Liver (tissue), 8 donors: ENCODE measurements at regions not wholly inside any gene's neighbourhood (a gene's known extent, or its start where the extent isn't known, plus 50 kb on each side); places are given as distances from the start of the nearest gene placed in this dataset.

Experiments used
- DNase-seq: peaks from one replicate; pipeline ENCODE4 v3.0.0-alpha.2; 2017; ENCODE audit warnings: low spot score
- H3K27ac ChIP-seq, 2 donors: one replicate each; pipeline ENCODE4 v1.7.0; 2013; ENCODE audit warnings: inconsistent platforms in 2 of 2, low read length in 2 of 2, control low read depth in 1 of 2, low read depth in 1 of 2, mild to moderate bottlenecking in 1 of 2
- H3K27me3 ChIP-seq, 4 donors: one replicate each; pipeline versions ENCODE4 v1.6.1 to v1.7.0; 2013; ENCODE audit warnings: low read length in 3 of 4, inconsistent platforms in 1 of 4, mild to moderate bottlenecking in 1 of 4, moderate library complexity in 1 of 4; ENCODE audit not compliant: control insufficient read depth in 4 of 4, insufficient read depth in 4 of 4
- H3K36me3 ChIP-seq, 4 donors: one replicate each; pipeline versions ENCODE4 v1.6.1 to v1.7.0; 2013; ENCODE audit warnings: low read length in 3 of 4, mild to moderate bottlenecking in 3 of 4, low read depth in 1 of 4, moderate library complexity in 1 of 4; ENCODE audit not compliant: control insufficient read depth in 4 of 4, insufficient read depth in 3 of 4
- H3K4me1 ChIP-seq, 4 donors: one replicate each; pipeline versions ENCODE4 v1.6.1 to v1.7.0; 2013; ENCODE audit warnings: low read length in 3 of 4, mild to moderate bottlenecking in 3 of 4, moderate library complexity in 1 of 4; ENCODE audit not compliant: control insufficient read depth in 4 of 4, insufficient read depth in 4 of 4
- H3K4me3 ChIP-seq, 3 donors: one replicate each; pipeline versions ENCODE4 v1.6.1 to v1.7.0; 2013; ENCODE audit warnings: low read length in 3 of 3, control low read depth in 1 of 3, low read depth in 1 of 3, mild to moderate bottlenecking in 1 of 3
- H3K9ac ChIP-seq, 2 donors: one replicate each; pipeline ENCODE4 v1.7.0; 2013; ENCODE audit warnings: low read length in 2 of 2, mild to moderate bottlenecking in 2 of 2, moderate library complexity in 2 of 2, control low read depth in 1 of 2, low read depth in 1 of 2
- H3K9me3 ChIP-seq, 4 donors: one replicate each; pipeline versions ENCODE4 v1.6.1 to v1.7.0; 2013; ENCODE audit warnings: low read length in 3 of 4; ENCODE audit not compliant: control insufficient read depth in 4 of 4
- ATF3 ChIP-seq: IDR thresholded peaks from 2 replicates; pipeline ENCODE4 v1.6.1; 2016; ENCODE audit warnings: antibody characterized with exemption
- CTCF ChIP-seq: fragments of 150-350 bp; IDR thresholded peaks from 2 replicates; pipeline ENCODE4 v1.5.1; 2017; ENCODE audit warnings: improper control_type of control experiment, low read depth, low read length; ENCODE audit not compliant: missing input control
- EGR1 ChIP-seq, 2 donors: IDR thresholded peaks; 2 replicates each; pipeline ENCODE4 v1.6.1; 2016 to 2018; ENCODE audit warnings: antibody characterized with exemption in 2 of 2, low read depth in 2 of 2
- FOXA1 ChIP-seq: IDR thresholded peaks from 2 replicates; pipeline ENCODE4 v1.6.1; 2016; ENCODE audit warnings: antibody characterized with exemption
- FOXA2 ChIP-seq: IDR thresholded peaks from 2 replicates; pipeline ENCODE4 v1.6.1; 2016; ENCODE audit warnings: antibody characterized with exemption
- HNF4A ChIP-seq, 2 donors: conservative IDR thresholded peaks; 2 replicates each; pipeline ENCODE4 v1.6.1; 2016; ENCODE audit warnings: antibody characterized with exemption in 2 of 2, mild to moderate bottlenecking in 2 of 2
- HNF4G ChIP-seq: IDR thresholded peaks from 2 replicates; pipeline ENCODE4 v1.6.1; 2016; ENCODE audit warnings: antibody characterized with exemption
- JUND ChIP-seq, 2 donors: IDR thresholded peaks; 2 replicates each; pipeline ENCODE4 v1.6.1; 2016; ENCODE audit warnings: antibody characterized with exemption in 2 of 2
- NR2F2 ChIP-seq: IDR thresholded peaks from 2 replicates; pipeline ENCODE4 v1.6.1; 2016; ENCODE audit warnings: antibody characterized with exemption
- REST ChIP-seq: IDR thresholded peaks from 2 replicates; pipeline ENCODE4 v1.6.1; 2016; ENCODE audit warnings: antibody characterized with exemption, mild to moderate bottlenecking
- SP1 ChIP-seq: IDR thresholded peaks from 2 replicates; pipeline ENCODE4 v1.6.1; 2018; ENCODE audit warnings: antibody characterized with exemption, mild to moderate bottlenecking
- TAF1 ChIP-seq: conservative IDR thresholded peaks from 2 replicates; pipeline ENCODE4 v1.6.1; 2016; ENCODE audit warnings: antibody characterized with exemption, mild to moderate bottlenecking
- YY1 ChIP-seq: IDR thresholded peaks from 2 replicates; pipeline ENCODE4 v1.6.1; 2016; ENCODE audit warnings: antibody characterized with exemption, mild to moderate bottlenecking
- ZBTB33 ChIP-seq: IDR thresholded peaks from 2 replicates; pipeline ENCODE4 v1.6.1; 2016; ENCODE audit warnings: antibody characterized with exemption
- WGBS: extraction: QIAGEN DNeasy Blood & Tissue Kit; methylation state at CpG from one replicate; pipeline ENCODE4 v1.1.7; 2013; 5-methylcytosine and 5-hydroxymethylcytosine counted together
- donor health status: healthy.
- donor health status: healthy.
- donor health status: healthy.
- donor health status: healthy.
- donor health status: healthy.

GRCh38 chr5:40292006-40292405 is 387.7 kb upstream of the PTGER4 start (continued):
- no peak for TF ChIP-seq REST
- TF ChIP-seq FOXA2, result no peak
- TF ChIP-seq YY1, result no peak
- TF ChIP-seq SP1, result no peak

GRCh38 chr5:40291338-40291737 is 388.4 kb upstream of the PTGER4 start:
- H3K27me3 ChIP-seq, result no peaks in the 10 kb centered on the region
- 77% methylated on average over 2 of the region's 2 CpGs for WGBS
- no peak overlapping the region for H3K9ac ChIP-seq
- no peak overlapping the region for H3K27ac ChIP-seq
- no peaks in the 10 kb centered on the region for H3K4me1 ChIP-seq
- DNase-seq, result no peak
- no peaks in the 10 kb centered on the region for H3K9me3 ChIP-seq
- TF ChIP-seq JUND (IDR thresholded peaks at IDR 0.05), result no peak
- no peak for TF ChIP-seq HNF4A (conservative IDR thresholded peaks at IDR 0.05)
- TF ChIP-seq FOXA1, result no peak
- no peak for TF ChIP-seq SP1
- no peak for TF ChIP-seq FOXA2
- TF ChIP-seq TAF1, result no peak
- no peak for TF ChIP-seq ZBTB33
- TF ChIP-seq HNF4G, result no peak
- TF ChIP-seq CTCF, result no peak
- no peak for TF ChIP-seq ATF3
- no peak overlapping the region for H3K4me3 ChIP-seq
- H3K36me3 ChIP-seq, result no peaks in the 10 kb centered on the region

GRCh38 chr5:40288800-40289485 is 390.8 kb upstream of the PTGER4 start:
- H3K9ac ChIP-seq, result no peak overlapping the region
- H3K27me3 ChIP-seq, result no peaks in the 10 kb centered on the region
- WGBS, result 77% methylated on average over 4 of the region's 4 CpGs
- H3K4me3 ChIP-seq, result no peak overlapping the region
- no peak overlapping the region for H3K27ac ChIP-seq
- H3K9me3 ChIP-seq, result no peaks in the 10 kb centered on the region
- H3K36me3 ChIP-seq, result no peaks in the 10 kb centered on the region
- no peaks in the 10 kb centered on the region for H3K4me1 ChIP-seq
- DNase-seq, result no peak
- no peak for TF ChIP-seq EGR1 (IDR thresholded peaks at IDR 0.05; ENCODE audit: low read depth in 2 of 2)
- TF ChIP-seq FOXA2, result no peak
- TF ChIP-seq HNF4A (conservative IDR thresholded peaks at IDR 0.05), result no peak
- no peak for TF ChIP-seq HNF4G
- no peak for TF ChIP-seq JUND (IDR thresholded peaks at IDR 0.05)
- no peak for TF ChIP-seq ZBTB33
- TF ChIP-seq NR2F2, result no peak
- no peak for TF ChIP-seq REST
- no peak for TF ChIP-seq ATF3
- no peak for TF ChIP-seq SP1
- TF ChIP-seq TAF1, result no peak
